ENCODE measurements at regions not wholly inside any gene's neighbourhood (a gene's known extent, or its start where the extent isn't known, plus 50 kb on each side); places are given as distances from the start of the nearest gene placed in this dataset.
"Not testable (repeated sequence)": the region's sequence is repeated elsewhere in the genome, so short reads cannot be mapped to it uniquely, and the experiment has no call there.

DNA sequence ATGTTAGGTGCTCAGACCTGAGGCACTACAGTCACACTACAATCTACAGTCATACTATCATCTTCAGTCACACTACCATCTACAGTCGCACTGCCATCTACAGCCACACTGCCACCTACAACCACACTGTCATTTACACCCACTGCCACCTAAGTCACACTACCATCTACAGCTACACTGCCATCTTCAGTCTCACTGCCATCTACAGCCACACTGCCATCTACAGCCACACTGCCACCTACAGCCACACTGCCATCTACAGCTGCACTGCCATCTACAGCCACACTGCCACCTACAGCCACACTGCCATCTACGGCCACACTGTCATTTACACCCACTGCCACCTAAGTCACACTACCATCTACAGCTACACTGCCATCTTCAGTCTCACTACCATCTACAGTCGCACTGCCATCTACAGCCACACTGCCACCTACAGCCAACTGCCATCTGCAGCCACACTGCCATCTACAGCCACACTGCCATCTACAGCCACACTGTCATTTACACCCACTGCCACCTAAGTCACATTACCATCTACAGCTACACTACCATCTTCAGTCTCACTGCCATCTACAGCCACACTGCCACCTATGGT is 155.2 kb upstream of the AFDN start:
- DNase-seq; ATAC-seq; intact Hi-C loops (cut with micrococcal nuclease): not testable (repeated sequence)

DNA sequence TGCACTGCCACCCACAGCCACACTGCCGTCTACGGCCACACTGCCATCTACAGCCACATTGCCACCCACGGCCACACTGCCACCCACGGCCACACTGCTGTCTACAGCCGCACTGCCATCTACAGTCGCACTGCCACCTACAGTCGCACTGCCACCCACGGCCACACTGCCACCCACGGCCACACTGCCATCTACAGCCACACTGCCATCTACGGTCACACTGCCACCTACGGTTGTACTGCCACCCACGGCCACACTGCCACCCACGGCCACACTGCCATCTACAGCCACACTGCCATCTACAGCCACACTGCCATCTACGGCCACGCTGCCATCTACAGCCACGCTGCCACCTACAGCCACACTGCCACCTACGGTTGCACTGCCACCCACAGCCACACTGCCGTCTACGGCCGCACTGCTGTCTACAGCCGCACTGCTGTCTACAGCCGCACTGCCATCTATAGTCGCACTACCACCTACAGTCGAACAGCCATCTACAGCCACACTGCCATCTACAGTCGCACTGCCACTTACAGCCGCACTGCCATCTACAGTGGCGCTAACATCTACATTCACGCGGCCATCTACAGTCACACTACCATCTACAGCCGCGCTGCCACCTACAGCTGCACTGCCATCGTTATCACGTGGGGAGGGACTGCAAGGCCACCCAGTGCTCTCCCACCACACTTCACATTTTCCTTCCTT is 154.6 kb upstream of the AFDN start:
- no peak for ATAC-seq
- intact Hi-C loops (cut with micrococcal nuclease): no loop called here
- no peak for DNase-seq

GRCh38 chr6:167672738-167673137 is 154.0 kb upstream of the AFDN start:
- intact Hi-C loops (cut with micrococcal nuclease): no loop called here
- DNase-seq: no peak
- ATAC-seq: no peak

DNA sequence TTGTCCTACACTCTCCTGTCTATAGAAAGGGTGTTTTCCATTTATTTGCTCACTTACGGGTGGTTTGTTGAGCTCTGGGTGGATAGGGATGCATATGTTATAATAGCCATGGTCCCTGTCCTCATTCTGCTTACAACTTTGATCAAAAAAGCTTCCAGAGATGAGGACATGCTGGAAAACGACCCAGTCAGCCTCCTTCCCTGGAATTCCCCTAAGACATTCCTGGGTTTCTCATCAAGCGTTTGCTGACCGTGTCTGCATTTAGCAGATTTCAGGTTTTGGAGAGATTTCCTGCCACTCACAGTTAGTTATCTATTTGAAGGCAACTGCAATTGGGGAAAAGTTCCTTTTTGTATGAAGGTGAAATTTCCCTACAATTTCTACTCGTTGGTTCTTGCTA is 152.8 kb upstream of the AFDN start:
- intact Hi-C loops (cut with micrococcal nuclease): no loop called here
- ATAC-seq: no peak
- DNase-seq: no peak

DNA sequence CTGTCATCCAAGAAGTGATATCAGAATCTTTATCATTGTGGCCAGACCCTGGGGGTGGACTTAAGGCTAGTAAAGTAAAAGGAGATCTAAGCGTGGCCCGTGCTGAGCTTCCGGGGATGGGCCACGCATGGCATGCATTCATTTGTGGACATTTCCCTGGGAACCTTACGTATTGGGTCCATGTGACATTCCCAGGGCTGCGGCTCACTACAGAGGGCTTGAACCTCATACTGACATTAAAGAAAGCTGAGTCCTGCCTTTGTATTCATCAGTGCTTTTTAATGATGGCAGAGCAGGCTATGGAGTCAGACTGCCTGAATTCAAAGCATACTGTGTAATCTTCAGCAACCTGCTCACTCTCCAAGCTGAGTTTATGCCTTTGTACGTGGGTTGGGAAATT is 152.2 kb upstream of the AFDN start:
- ATAC-seq (no peak), DNase-seq (no peak)
- intact Hi-C loops (cut with micrococcal nuclease): no loop called here

- no peak for DNase-seq
- intact Hi-C loops (cut with micrococcal nuclease): no loop called here
- ATAC-seq: peak; percentile 75
Measured at GRCh38 chr6:167676000-167676665, 150.6 kb upstream of the AFDN start.

DNA sequence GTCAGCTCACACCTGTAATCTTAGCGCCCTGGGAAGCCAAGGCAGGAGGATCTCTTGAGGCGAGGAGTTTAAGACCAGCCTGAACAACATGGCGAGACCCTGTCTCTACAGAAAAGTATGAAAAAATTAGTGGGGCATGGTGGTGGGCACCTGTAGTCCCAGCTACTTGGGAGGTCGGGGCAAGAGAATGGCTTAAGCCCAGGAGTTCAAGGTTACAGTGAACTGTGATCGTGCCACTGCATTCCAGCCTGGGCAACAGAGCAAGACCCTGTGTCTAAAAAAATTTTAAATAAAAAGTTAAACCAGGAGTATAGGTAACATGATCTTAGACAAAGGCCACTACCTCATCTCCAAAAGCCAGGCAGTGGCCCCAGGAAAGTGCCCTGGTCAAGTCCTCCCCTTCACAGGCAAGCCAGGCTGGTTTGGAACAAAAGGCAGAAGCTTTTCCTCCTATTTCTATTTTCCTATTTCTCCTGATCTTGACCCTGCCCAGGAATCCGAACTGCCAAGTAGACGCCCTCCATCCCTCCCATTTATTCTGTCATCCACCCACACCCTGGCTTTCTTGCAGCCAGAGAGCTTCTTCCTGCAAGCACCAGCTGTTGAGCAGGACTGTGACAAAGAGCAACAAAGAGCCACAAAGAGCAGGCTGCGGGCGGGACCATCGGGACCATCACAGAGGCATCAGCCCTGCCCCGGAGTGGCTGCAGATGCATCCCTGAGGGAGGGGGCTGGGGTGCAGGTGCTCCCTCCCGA is 149.9 kb upstream of the AFDN start:
- ATAC-seq: peak; percentile 74
- intact Hi-C loops (cut with micrococcal nuclease): no loop called here

GRCh38 chr6:167677422-167677789 is 149.3 kb upstream of the AFDN start:
- ATAC-seq (peak; percentile 14), DNase-seq (no peak)
- intact Hi-C loops (cut with micrococcal nuclease): no loop called here

More for the DNA sequence above, 149.9 kb upstream of the AFDN start:
- peak; percentile 59 for DNase-seq

DNA sequence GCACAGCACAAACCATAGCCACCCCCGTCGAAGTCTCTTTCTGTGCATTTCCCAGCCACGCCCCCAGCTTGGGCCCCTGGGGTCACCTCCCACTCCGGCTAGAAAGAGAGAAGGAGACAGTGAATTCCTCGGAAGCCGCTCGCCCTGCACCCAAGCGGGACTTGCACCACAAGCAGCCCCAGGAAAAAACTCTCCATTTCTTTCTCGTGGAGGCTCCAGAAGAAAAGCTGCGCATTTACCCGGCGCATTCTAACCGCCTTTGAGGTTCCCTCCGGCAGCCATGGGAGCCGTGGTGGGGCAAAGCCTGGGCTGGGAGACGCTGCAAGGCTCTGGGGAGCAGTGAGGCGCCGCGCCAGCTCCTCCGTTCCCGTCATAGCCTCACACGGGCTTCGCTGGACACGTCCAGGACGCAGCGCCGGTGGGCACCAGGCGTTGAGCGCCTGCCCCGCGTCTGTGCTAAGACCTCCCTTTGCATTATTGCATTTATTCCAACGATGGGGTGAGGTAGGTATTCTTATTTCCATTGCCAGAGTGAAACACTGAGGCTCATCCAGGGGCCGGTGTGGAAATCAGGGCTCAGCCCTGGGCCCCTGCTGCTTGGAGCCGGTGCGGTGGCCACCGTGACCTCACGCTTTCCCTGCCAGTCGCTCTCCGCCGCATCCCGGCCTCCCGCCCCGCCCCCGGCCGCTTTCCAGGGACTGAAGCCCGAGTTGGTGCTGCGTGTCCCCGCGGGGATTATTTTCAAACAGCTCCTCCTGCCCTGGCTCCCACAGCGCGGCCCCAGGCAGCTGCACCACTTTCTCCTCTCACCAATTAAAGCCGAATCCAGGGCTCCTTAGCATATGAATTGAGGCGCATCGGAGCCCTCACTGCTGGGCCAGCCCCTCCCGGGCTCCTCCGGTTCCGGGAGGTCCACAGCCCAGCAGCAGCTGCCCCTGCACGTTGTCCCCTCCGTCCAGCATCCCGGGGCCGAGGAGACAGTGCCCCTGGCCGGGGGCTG is 148.3 kb upstream of the AFDN start:
- ATAC-seq: peak; percentile 32

GRCh38 chr6:167679122-167679736 is 147.5 kb upstream of the AFDN start:
- intact Hi-C loops (cut with micrococcal nuclease): no loop called here
- ATAC-seq (no peak), DNase-seq (no peak)

More for the DNA sequence above, 148.3 kb upstream of the AFDN start:
- DNase-seq: peak; percentile 75
- intact Hi-C loops (cut with micrococcal nuclease): no loop called here

- DNase-seq (no peak), ATAC-seq (no peak)
- intact Hi-C loops (cut with micrococcal nuclease): no loop called here
Measured at GRCh38 chr6:167679790-167680604, 146.7 kb upstream of the AFDN start.

DNA sequence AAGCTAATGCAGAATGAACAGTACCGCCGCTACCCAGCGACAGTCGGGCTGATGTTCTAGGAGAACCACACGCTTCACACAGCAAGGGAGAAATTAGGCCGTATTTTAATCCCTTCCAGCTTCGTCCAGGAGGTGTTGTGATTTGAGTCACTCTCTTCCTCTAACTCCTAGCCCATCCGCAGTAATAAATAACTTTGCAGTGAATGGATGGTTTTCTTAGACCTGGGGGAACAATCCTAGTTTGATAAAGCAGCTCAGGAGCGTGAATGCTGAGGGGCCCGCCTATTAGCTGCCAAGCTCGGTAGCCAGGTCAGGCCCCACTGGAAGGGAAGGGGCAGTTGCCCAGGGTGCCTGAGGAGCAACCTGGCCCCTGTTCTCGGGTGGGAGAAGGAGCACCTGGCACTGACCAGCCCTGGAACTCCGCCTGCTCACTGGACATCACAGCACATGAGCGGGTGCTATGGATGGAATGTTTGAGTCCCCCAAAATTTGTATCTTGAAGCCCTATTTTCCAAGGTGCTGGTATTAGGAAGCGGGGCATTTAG is 146.0 kb upstream of the AFDN start:
- no peak for DNase-seq
- intact Hi-C loops (cut with micrococcal nuclease): no loop called here
- ATAC-seq: no peak

DNA sequence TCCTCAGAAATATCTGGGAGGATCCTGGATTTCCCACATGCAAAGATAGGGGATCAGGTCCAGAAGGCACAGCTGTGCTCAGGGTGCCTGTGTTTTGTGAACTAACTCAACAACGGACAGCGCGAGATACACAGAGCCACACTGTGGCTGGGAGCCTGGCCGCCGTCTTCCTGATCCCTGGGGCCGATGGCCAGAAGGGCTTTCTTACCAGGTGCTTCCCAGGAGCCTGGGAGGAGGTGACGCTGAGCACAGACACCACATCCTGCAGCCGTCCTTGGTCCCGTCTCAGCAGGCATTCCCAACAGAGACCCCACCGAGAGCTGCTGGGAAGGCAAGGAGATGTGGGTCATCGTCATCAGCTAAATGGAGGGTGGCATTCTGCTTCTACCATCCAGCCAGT is 144.6 kb upstream of the AFDN start:
- no peak for ATAC-seq
- DNase-seq: no peak
- intact Hi-C loops (cut with micrococcal nuclease): no loop called here

GRCh38 chr6:167682546-167683027 is 144.1 kb upstream of the AFDN start:
- intact Hi-C loops (cut with micrococcal nuclease): no loop called here
- DNase-seq (no peak), ATAC-seq (peak; percentile 6)

DNA sequence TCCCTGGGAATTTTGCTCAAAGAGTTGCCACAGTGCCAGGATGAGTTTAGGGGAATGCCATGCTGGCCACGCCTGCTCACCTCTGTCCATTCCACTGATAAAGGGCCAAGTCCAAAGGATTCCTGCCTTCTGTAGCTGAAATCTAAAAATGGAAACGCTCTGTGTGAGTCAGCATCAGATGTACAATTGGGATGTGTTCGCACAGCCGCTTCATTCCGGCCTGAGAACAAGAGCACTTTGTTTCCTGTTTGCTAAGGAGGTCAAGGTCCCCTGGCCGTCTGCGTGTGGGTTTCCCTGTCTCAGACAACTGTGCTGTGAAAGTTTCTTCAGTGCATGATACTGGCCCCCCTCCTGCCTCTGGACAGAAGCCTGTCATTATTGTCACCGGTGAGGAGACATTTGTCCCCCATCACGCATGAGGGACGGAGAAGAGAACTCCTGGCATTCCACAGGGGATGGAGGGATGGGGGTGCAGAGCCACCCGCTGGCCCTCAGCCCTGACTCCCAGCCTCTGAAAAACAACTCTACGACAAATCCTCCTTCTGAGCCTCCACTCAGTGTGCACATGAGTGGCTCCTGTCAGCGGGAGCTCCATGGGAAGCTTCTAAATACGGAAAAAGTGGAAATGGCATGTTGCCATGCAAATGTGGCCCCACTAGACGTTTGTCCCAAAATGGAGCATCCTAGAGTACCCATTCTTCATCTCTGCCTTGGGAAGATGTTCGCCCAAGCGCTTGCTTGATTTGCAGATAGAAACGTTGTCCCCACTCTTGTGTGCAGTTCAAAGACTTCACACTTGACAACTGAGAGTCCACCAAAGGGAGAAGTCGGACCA is 143.5 kb upstream of the AFDN start:
- intact Hi-C loops (cut with micrococcal nuclease): no loop called here
- ATAC-seq (peak; percentile 88), DNase-seq (peak; percentile 75)
